ENCODE measurements at regions not wholly inside any gene's neighbourhood (a gene's known extent, or its start where the extent isn't known, plus 50 kb on each side); places are given as distances from the start of the nearest gene placed in this dataset.

GRCh38 chr7:156179872-156180390 lies 367.7 kb upstream of the SHH start:
- ChIA-PET POLR2A (ENCODE audit: low non-redundant PET) (no interaction called here), CTCF (no interaction called here)
- H3K27ac ChIP-seq = no peak overlapping the region
- TF ChIP-seq CTCF (conservative IDR thresholded peaks at IDR 0.05; ENCODE audit: low read depth) = no peak
- DNase-seq (ENCODE audit: low spot score) = no peak

GRCh38 chr7:156178857-156179256 lies 366.6 kb upstream of the SHH start:
- no peak for DNase-seq (ENCODE audit: low spot score)
- ChIA-PET CTCF (no interaction called here), POLR2A (ENCODE audit: low non-redundant PET) (no interaction called here)
- TF ChIP-seq CTCF (conservative IDR thresholded peaks at IDR 0.05; ENCODE audit: low read depth) = no peak
- no peak overlapping the region for H3K27ac ChIP-seq

- POLR2A ChIA-PET (ENCODE audit: low non-redundant PET) = no interaction called here
- no peak for DNase-seq (ENCODE audit: low spot score)
- TF ChIP-seq CTCF (conservative IDR thresholded peaks at IDR 0.05; ENCODE audit: low read depth) = no peak
- CTCF ChIA-PET = no interaction called here
- no peak overlapping the region for H3K27ac ChIP-seq
These were observed 366.0 kb upstream of the SHH start for GRCh38 chr7:156178214-156178613.

GRCh38 chr7:156177422-156178055 lies 365.3 kb upstream of the SHH start:
- DNase-seq (ENCODE audit: low spot score) = no peak
- ChIA-PET POLR2A (ENCODE audit: low non-redundant PET) (no interaction called here), CTCF (interaction anchor here (0.7 kb wide), 1 partner anchor 1604 kb away, joined by 4 read pairs; no protein-coding TSS in a partner anchor)
- TF ChIP-seq CTCF (conservative IDR thresholded peaks at IDR 0.05; ENCODE audit: low read depth) = no peak
- H3K27ac ChIP-seq = no peak overlapping the region

- ChIA-PET CTCF (interaction anchor here (0.7 kb wide), 1 partner anchor 17 kb away, joined by 4 read pairs; no protein-coding TSS in a partner anchor), POLR2A (ENCODE audit: low non-redundant PET) (no interaction called here)
- no peak overlapping the region for H3K27ac ChIP-seq
- TF ChIP-seq CTCF (conservative IDR thresholded peaks at IDR 0.05; ENCODE audit: low read depth) = no peak
- no peak for DNase-seq (ENCODE audit: low spot score)
These were observed 363.8 kb upstream of the SHH start for GRCh38 chr7:156176039-156176438.

- TF ChIP-seq CTCF (conservative IDR thresholded peaks at IDR 0.05; ENCODE audit: low read depth) = no peak
- DNase-seq (ENCODE audit: low spot score) = no peak
- H3K27ac ChIP-seq = no peak overlapping the region
- ChIA-PET CTCF (no interaction called here), POLR2A (ENCODE audit: low non-redundant PET) (no interaction called here)
These were observed 362.7 kb upstream of the SHH start for GRCh38 chr7:156175003-156175402.

Measured in RWPE1 (cell line).